Cardiac muscle cell (in vitro differentiated cells and primary cell): ENCODE measurements at regions not wholly inside any gene's neighbourhood (a gene's known extent, or its start where the extent isn't known, plus 50 kb on each side); places are given as distances from the start of the nearest gene placed in this dataset.

Experiments
- DNase-seq, 2 donors: peaks; one replicate each; pipeline versions ENCODE4 v3.0.0 to v3.0.0-alpha.2; 2010 to 2017; ENCODE audit warnings: low read depth in 1 of 2, low spot score in 1 of 2
- H3K27ac ChIP-seq: fragments of 200-600 bp; sonication (generic); 2 replicates; pipeline ENCODE4 v1.5.1; 2016
- H3K27me3 ChIP-seq: fragments of 200-600 bp; sonication (generic); 2 replicates; pipeline ENCODE4 v1.6.0; 2016; ENCODE audit warnings: control low read depth
- H3K36me3 ChIP-seq: fragments of 200-600 bp; sonication (generic); 2 replicates; pipeline ENCODE4 v1.5.1; 2016; ENCODE audit warnings: control low read depth
- H3K4me1 ChIP-seq: fragments of 200-600 bp; sonication (generic); 2 replicates; pipeline ENCODE4 v1.8.1; 2017; ENCODE audit warnings: low read depth, mild to moderate bottlenecking, mixed run types
- H3K4me3 ChIP-seq: fragments of 200-600 bp; sonication (generic); 2 replicates; pipeline ENCODE4 v1.5.1; 2016; ENCODE audit warnings: mild to moderate bottlenecking
- H3K9me3 ChIP-seq: fragments of 200-600 bp; sonication (generic); 2 replicates; pipeline ENCODE4 v1.5.1; 2017; ENCODE audit warnings: low read depth, mild to moderate bottlenecking, control low read depth
- CTCF ChIP-seq: IDR thresholded peaks from 2 replicates; pipeline ENCODE4 v1.5.1; 2012; ENCODE audit warnings: low read depth, mild to moderate bottlenecking, low read length

GRCh38 chr12:105713606-105714305 is 383.3 kb downstream of the C12orf75 start:
- no peak overlapping the region for H3K27ac ChIP-seq
- H3K9me3 ChIP-seq, result no peaks in the 10 kb centered on the region
- H3K27me3 ChIP-seq, result no peaks in the 10 kb centered on the region
- H3K36me3 ChIP-seq, result no peaks in the 10 kb centered on the region
- H3K4me1 ChIP-seq, result peaks cover 3% of the 10 kb centered on the region
- DNase-seq, result no peak
- H3K4me3 ChIP-seq, result no peak overlapping the region
- no peak for TF ChIP-seq CTCF

GRCh38 chr12:105716621-105717020 is 386.1 kb downstream of the C12orf75 start:
- no peak for DNase-seq

GRCh38 chr12:105721051-105721825 is 390.7 kb downstream of the C12orf75 start:
- Histone ChIP-seq H3K27ac (no peak overlapping the region), H3K4me1 (peaks cover 3% of the 10 kb centered on the region), H3K4me3 (no peak overlapping the region), H3K9me3 (no peaks in the 10 kb centered on the region), H3K27me3 (no peaks in the 10 kb centered on the region), H3K36me3 (no peaks in the 10 kb centered on the region)
- DNase-seq, result no peak
- TF ChIP-seq CTCF, result no peak

More at GRCh38 chr12:105716621-105717020, 386.1 kb downstream of the C12orf75 start:
- H3K9me3 ChIP-seq, result no peaks in the 10 kb centered on the region
- H3K27ac ChIP-seq, result no peak overlapping the region
- no peak overlapping the region for H3K4me3 ChIP-seq
- no peak for TF ChIP-seq CTCF
- H3K27me3 ChIP-seq, result no peaks in the 10 kb centered on the region
- H3K4me1 ChIP-seq, result peaks cover 3% of the 10 kb centered on the region
- H3K36me3 ChIP-seq, result no peaks in the 10 kb centered on the region

GRCh38 chr12:105721891-105722290 is 391.4 kb downstream of the C12orf75 start:
- Histone ChIP-seq H3K4me3 (no peak overlapping the region), H3K4me1 (no peaks in the 10 kb centered on the region), H3K27me3 (no peaks in the 10 kb centered on the region), H3K27ac (no peak overlapping the region), H3K36me3 (no peaks in the 10 kb centered on the region), H3K9me3 (no peaks in the 10 kb centered on the region)
- no peak for TF ChIP-seq CTCF
- DNase-seq, result no peak

- no peak overlapping the region for H3K27ac ChIP-seq
Measured at GRCh38 chr12:105723066-105723465, 392.6 kb downstream of the C12orf75 start.

More at GRCh38 chr12:105723066-105723465, 392.6 kb downstream of the C12orf75 start:
- H3K9me3 ChIP-seq, result no peaks in the 10 kb centered on the region
- no peak for TF ChIP-seq CTCF
- H3K36me3 ChIP-seq, result no peaks in the 10 kb centered on the region
- H3K27me3 ChIP-seq, result no peaks in the 10 kb centered on the region
- H3K4me1 ChIP-seq, result no peaks in the 10 kb centered on the region
- no peak for DNase-seq
- no peak overlapping the region for H3K4me3 ChIP-seq
